ENCODE measurements at regions not wholly inside any gene's neighbourhood (a gene's known extent, or its start where the extent isn't known, plus 50 kb on each side); places are given as distances from the start of the nearest gene placed in this dataset.

DNA sequence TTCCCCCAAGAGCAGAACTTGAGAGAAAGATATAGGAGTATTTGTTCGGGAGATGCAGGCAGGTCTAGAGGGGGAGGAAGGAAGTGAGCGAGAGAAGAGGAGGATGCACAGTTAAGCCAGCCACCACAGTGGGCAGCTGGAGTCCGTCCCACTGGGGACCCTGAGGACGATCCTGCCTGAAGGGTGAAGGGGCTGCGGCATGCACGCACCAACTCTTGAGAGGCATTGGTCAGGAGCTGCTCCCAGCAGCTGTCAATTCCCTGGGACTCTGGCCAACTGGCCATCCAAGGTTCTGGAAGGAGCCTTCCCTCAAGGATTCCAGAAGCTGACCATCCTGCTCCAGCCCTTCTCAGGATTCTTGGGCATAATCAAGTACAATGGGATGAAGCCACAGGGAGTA, 246.9 kb downstream of the MATN1 start:
- peaks cover 4% of the 10 kb centered on the region for H3K4me1 Mint-ChIP-seq (ENCODE audit: unreplicated experiment)
- no peak overlapping the region for H3K27ac Mint-ChIP-seq (ENCODE audit: unreplicated experiment)
- H3K27me3 Mint-ChIP-seq (ENCODE audit: unreplicated experiment), result peaks cover 7% of the 10 kb centered on the region
- H3K9me3 Mint-ChIP-seq (ENCODE audit: unreplicated experiment), result peaks cover 9% of the 10 kb centered on the region
- peaks cover 5% of the 10 kb centered on the region for H3K36me3 Mint-ChIP-seq (ENCODE audit: low read depth, unreplicated experiment)
- no peak for DNase-seq (ENCODE audit: low spot score)
- no peak overlapping the region for H3K4me3 Mint-ChIP-seq (ENCODE audit: unreplicated experiment)
- TF ChIP-seq, protein P1, sequence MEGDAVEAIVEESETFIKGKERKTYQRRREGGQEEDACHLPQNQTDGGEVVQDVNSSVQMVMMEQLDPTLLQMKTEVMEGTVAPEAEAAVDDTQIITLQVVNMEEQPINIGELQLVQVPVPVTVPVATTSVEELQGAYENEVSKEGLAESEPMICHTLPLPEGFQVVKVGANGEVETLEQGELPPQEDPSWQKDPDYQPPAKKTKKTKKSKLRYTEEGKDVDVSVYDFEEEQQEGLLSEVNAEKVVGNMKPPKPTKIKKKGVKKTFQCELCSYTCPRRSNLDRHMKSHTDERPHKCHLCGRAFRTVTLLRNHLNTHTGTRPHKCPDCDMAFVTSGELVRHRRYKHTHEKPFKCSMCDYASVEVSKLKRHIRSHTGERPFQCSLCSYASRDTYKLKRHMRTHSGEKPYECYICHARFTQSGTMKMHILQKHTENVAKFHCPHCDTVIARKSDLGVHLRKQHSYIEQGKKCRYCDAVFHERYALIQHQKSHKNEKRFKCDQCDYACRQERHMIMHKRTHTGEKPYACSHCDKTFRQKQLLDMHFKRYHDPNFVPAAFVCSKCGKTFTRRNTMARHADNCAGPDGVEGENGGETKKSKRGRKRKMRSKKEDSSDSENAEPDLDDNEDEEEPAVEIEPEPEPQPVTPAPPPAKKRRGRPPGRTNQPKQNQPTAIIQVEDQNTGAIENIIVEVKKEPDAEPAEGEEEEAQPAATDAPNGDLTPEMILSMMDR (IDR thresholded peaks at IDR 0.05; ENCODE audit: unreplicated experiment), result no peak

DNA sequence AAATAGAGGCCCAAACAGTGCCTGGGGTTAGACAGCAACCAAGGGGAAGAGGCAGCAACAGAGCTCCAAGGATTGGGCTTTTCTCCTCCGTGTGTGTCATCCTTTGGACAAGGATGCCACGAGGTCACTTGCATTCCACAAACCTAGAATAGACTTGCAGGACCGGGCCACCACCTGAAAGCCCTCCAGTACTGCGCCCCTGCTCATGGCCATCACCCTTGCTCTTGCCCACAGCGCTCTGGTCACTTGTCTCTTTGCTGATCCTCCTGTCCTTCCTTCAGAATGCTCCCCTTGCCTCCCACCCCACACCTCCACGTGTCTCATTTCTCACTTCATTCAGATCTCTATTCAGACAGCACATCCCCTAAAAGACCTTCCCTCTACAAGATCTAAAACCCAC, 247.4 kb downstream of the MATN1 start:
- H3K36me3 Mint-ChIP-seq (ENCODE audit: low read depth, unreplicated experiment), result peaks cover 5% of the 10 kb centered on the region
- DNase-seq (ENCODE audit: low spot score), result no peak

DNA sequence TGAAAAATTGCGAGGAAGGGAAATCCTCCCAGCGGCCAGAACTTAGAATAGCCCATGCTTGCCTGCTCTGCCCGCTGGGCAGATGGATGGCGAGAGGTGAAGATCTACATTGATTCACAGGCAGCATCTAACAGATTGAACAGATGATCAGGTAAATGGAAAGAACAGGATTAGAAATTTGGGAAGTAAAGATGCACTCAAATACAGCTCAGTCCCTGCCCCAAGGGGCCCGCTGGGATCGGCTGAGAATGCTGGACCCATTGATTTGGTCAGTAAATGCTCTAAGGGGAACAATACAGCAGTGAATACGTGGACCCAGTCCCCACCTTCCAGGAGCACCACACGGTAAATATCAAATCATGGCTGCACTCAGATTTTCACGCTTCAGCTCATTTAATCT, 248.2 kb downstream of the MATN1 start:
- H3K27ac Mint-ChIP-seq (ENCODE audit: unreplicated experiment), result no peak overlapping the region
- TF ChIP-seq, protein P1 (IDR thresholded peaks at IDR 0.05; ENCODE audit: unreplicated experiment), result no peak
- DNase-seq (ENCODE audit: low spot score), result no peak
- H3K36me3 Mint-ChIP-seq (ENCODE audit: low read depth, unreplicated experiment), result no peaks in the 10 kb centered on the region
- H3K9me3 Mint-ChIP-seq (ENCODE audit: unreplicated experiment), result peaks cover 4% of the 10 kb centered on the region
- H3K4me3 Mint-ChIP-seq (ENCODE audit: unreplicated experiment), result no peak overlapping the region
- peaks cover 7% of the 10 kb centered on the region for H3K27me3 Mint-ChIP-seq (ENCODE audit: unreplicated experiment)
- H3K4me1 Mint-ChIP-seq (ENCODE audit: unreplicated experiment), result peaks cover 4% of the 10 kb centered on the region

More for the DNA sequence above, 247.4 kb downstream of the MATN1 start:
- Mint-ChIP-seq H3K4me1 (ENCODE audit: unreplicated experiment) (peaks cover 4% of the 10 kb centered on the region), H3K4me3 (ENCODE audit: unreplicated experiment) (no peak overlapping the region), H3K27ac (ENCODE audit: unreplicated experiment) (no peak overlapping the region), H3K27me3 (ENCODE audit: unreplicated experiment) (peaks cover 7% of the 10 kb centered on the region), H3K9me3 (ENCODE audit: unreplicated experiment) (peaks cover 9% of the 10 kb centered on the region)
- TF ChIP-seq, protein P1 (IDR thresholded peaks at IDR 0.05; ENCODE audit: unreplicated experiment), result no peak

DNA sequence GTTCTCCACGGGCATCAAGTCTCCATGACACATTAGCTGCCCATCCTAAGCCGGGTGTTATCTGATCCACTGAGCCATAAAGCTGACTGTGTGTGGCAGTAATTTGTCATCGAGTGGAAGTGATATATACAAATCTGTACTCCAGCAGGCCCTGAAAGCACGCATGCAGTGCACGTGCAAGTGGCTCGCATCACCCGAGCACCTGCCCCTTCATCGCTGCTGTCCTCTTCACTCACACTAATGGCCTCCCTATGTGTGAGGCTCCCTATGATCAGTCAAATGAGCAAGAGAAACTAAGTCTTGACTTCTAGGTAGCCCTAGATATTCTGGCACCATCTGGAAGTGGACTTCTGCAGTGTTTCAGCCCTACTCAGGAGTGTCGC, 248.6 kb downstream of the MATN1 start:
- peaks cover 4% of the 10 kb centered on the region for H3K9me3 Mint-ChIP-seq (ENCODE audit: unreplicated experiment)
- peaks cover 4% of the 10 kb centered on the region for H3K4me1 Mint-ChIP-seq (ENCODE audit: unreplicated experiment)
- no peaks in the 10 kb centered on the region for H3K36me3 Mint-ChIP-seq (ENCODE audit: low read depth, unreplicated experiment)
- no peak overlapping the region for H3K27ac Mint-ChIP-seq (ENCODE audit: unreplicated experiment)
- TF ChIP-seq, protein P1 (IDR thresholded peaks at IDR 0.05; ENCODE audit: unreplicated experiment), result no peak
- H3K27me3 Mint-ChIP-seq (ENCODE audit: unreplicated experiment), result peaks cover 4% of the 10 kb centered on the region
- H3K4me3 Mint-ChIP-seq (ENCODE audit: unreplicated experiment), result no peak overlapping the region
- DNase-seq (ENCODE audit: low spot score), result no peak

DNA sequence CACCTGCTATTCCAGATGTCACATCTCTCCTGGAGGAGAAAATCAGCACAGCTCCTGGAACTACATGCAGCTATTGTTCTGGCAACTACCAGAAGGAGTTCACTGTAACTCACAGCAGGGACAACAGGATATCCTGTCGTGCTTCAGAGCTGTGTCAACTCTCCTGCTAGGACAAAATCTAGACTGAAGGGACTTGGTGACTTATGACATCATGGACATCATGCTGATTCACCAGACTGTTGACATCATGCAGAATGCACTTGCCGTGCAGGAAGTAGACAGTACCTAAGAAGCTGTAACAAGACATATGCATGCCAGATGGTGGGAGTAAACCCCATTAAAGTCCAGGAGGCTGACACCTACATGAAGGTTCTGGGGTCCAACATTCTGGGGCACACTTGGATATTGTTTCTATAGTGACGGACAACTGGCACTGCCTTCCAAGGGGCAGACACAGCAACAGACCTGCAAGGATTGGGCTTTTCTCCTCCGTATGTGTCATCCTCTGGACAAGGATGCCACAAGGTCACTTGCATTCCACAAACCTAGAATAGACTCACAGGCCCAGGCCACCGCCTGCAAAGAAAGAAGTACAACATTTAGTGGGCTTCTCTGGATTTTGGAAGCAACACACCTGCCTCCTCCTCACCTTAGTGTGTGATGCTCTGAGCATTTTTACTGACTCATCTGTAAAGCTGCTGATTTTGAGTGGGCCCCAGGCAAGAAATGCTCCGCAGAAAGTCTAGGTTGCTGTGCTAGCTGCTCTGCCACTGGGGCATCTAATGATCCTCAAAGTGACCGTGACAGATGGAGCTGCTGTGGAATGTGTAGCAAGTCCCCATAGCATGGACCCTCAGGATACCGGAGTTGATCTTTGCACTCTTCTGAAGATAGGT, 249.2 kb downstream of the MATN1 start:
- Mint-ChIP-seq H3K9me3 (ENCODE audit: unreplicated experiment) (peaks cover 4% of the 10 kb centered on the region), H3K4me1 (ENCODE audit: unreplicated experiment) (peaks cover 4% of the 10 kb centered on the region), H3K36me3 (ENCODE audit: low read depth, unreplicated experiment) (no peaks in the 10 kb centered on the region), H3K4me3 (ENCODE audit: unreplicated experiment) (no peak overlapping the region), H3K27ac (ENCODE audit: unreplicated experiment) (no peak overlapping the region), H3K27me3 (ENCODE audit: unreplicated experiment) (peaks cover 2% of the 10 kb centered on the region)
- DNase-seq (ENCODE audit: low spot score), result no peak
- TF ChIP-seq, protein P1 (IDR thresholded peaks at IDR 0.05; ENCODE audit: unreplicated experiment), result no peak

Measured in endothelial cell (in vitro differentiated cells).